ENCODE measurements at regions not wholly inside any gene's neighbourhood (a gene's known extent, or its start where the extent isn't known, plus 50 kb on each side); places are given as distances from the start of the nearest gene placed in this dataset.
"Not testable (repeated sequence)": the region's sequence is repeated elsewhere in the genome, so short reads cannot be mapped to it uniquely, and the experiment has no call there.

- POLR2A ChIA-PET = no interaction called here
- no peak for DNase-seq (ENCODE audit: extremely low spot score)
- CTCF ChIA-PET = interaction anchor here (1.7 kb wide), 1 partner anchor 10 kb away, joined by 7 read pairs; no protein-coding TSS in a partner anchor
- TF ChIP-seq, protein P1, sequence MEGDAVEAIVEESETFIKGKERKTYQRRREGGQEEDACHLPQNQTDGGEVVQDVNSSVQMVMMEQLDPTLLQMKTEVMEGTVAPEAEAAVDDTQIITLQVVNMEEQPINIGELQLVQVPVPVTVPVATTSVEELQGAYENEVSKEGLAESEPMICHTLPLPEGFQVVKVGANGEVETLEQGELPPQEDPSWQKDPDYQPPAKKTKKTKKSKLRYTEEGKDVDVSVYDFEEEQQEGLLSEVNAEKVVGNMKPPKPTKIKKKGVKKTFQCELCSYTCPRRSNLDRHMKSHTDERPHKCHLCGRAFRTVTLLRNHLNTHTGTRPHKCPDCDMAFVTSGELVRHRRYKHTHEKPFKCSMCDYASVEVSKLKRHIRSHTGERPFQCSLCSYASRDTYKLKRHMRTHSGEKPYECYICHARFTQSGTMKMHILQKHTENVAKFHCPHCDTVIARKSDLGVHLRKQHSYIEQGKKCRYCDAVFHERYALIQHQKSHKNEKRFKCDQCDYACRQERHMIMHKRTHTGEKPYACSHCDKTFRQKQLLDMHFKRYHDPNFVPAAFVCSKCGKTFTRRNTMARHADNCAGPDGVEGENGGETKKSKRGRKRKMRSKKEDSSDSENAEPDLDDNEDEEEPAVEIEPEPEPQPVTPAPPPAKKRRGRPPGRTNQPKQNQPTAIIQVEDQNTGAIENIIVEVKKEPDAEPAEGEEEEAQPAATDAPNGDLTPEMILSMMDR (IDR thresholded peaks at IDR 0.05; ENCODE audit: control extremely low read depth, extremely low read depth, low read depth, missing control alignments) = no peak
Measured at GRCh38 chr14:34088914-34089313, 138.0 kb upstream of the EGLN3 start.

DNA sequence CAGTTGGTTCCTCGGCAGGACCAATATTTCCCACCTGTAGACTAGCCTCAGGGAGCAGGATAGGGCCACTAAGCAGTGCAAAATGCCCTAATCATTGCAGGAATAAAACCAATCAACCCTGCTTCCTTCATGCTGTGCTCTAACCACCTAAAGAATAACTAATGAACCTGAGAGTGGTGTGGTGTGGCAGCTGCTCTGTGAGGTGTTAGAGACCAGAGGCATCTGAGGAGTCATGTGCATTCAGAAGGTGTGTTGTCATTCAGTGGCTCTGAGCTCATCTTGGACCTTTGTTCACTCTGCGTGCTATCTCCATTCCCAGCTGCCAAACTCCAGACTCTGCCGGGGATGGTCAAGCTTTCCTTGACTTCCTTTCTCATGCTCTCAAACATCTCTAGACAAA lies 136.7 kb upstream of the EGLN3 start:
- ChIA-PET CTCF (interaction anchor here (1.7 to 2.6 kb wide), 4 partner anchors 11 to 239 kb away, joined by 5 to 10 read pairs (median 6); no protein-coding TSS in a partner anchor), POLR2A (no interaction called here)
- TF ChIP-seq, protein P1 (IDR thresholded peaks at IDR 0.05; ENCODE audit: control extremely low read depth, extremely low read depth, low read depth, missing control alignments) = no peak
- no peak for DNase-seq (ENCODE audit: extremely low spot score)

GRCh38 chr14:34086223-34086757 lies 135.4 kb upstream of the EGLN3 start:
- CTCF ChIA-PET = interaction anchor here (1.6 to 2.6 kb wide), 3 partner anchors 12 to 139 kb away, joined by 3 to 10 read pairs (median 5); no protein-coding TSS in a partner anchor
- TF ChIP-seq, protein P1 (IDR thresholded peaks at IDR 0.05; ENCODE audit: control extremely low read depth, extremely low read depth, low read depth, missing control alignments) = no peak
- DNase-seq (ENCODE audit: extremely low spot score) = no peak
- POLR2A ChIA-PET = no interaction called here

DNA sequence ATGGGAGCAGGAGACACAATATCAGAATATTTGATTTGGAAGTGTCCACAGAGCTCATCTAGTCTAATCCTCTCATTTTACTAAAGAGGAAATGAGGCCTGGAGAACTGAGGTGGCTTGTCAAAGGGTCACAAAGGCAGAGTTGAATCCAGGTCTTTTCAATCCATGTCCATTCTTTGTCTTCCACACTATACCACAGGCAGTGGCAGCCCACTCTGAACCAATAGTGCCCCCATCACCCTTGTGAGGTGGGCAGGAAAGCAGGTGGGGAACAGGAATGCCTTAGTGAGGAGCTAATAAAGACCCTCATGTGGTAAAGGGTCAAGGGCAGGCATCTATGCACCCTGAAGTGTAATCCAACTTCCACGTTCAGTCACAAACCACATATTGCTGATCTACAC lies 134.8 kb upstream of the EGLN3 start:
- no peak for DNase-seq (ENCODE audit: extremely low spot score)
- CTCF ChIA-PET = interaction anchor here (1.6 to 2.6 kb wide), 3 partner anchors 13 to 139 kb away, joined by 3 to 10 read pairs (median 5); no protein-coding TSS in a partner anchor
- POLR2A ChIA-PET = no interaction called here
- TF ChIP-seq, protein P1 (IDR thresholded peaks at IDR 0.05; ENCODE audit: control extremely low read depth, extremely low read depth, low read depth, missing control alignments) = no peak

GRCh38 chr14:34081576-34082136 lies 130.8 kb upstream of the EGLN3 start:
- POLR2A ChIA-PET = no interaction called here
- DNase-seq (ENCODE audit: extremely low spot score) = no peak

DNA sequence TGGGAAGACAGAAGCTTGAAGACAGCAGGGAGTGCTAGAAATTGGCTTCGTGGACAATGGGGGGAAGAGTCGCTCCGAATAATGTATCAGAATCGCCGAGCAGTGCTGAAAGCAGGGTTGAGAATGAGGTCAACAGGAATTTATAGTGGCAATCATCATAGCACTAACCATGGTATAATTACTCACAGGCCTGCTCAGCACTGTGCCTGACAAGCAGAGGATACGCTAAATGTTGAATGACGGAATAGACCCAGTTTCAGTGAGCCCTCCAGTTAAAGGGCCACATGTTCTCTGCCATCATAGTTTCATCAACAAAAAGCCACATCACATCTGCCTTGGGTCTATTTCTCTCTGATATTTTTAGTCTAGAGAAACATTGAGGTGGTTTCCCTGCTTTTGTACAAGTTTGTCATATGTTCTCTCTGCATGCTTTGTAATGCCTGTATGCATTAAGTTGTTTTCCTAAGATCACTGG lies 130.3 kb upstream of the EGLN3 start:
- ChIA-PET POLR2A (no interaction called here), CTCF (interaction anchor here (1.4 to 4.0 kb wide), 2 partner anchors 10 to 16 kb away, joined by 4 to 17 read pairs; no protein-coding TSS in a partner anchor)
- TF ChIP-seq, protein P1 (IDR thresholded peaks at IDR 0.05; ENCODE audit: control extremely low read depth, extremely low read depth, low read depth, missing control alignments) = no peak
- DNase-seq (ENCODE audit: extremely low spot score) = no peak

More at GRCh38 chr14:34081576-34082136, 130.8 kb upstream of the EGLN3 start:
- CTCF ChIA-PET = interaction anchor here (4.0 kb wide), 1 partner anchor 16 kb away, joined by 17 read pairs; no protein-coding TSS in a partner anchor
- TF ChIP-seq, protein P1 (IDR thresholded peaks at IDR 0.05; ENCODE audit: control extremely low read depth, extremely low read depth, low read depth, missing control alignments) = no peak

GRCh38 chr14:34079643-34080042 lies 128.8 kb upstream of the EGLN3 start:
- CTCF ChIA-PET = interaction anchor here (1.1 to 4.0 kb wide), 3 partner anchors 11 to 18 kb away, joined by 3 to 17 read pairs (median 4); no protein-coding TSS in a partner anchor
- POLR2A ChIA-PET; DNase-seq (ENCODE audit: extremely low spot score): not testable (repeated sequence)
